WTC11 (cell line): ENCODE measurements at regions not wholly inside any gene's neighbourhood (a gene's known extent, or its start where the extent isn't known, plus 50 kb on each side); places are given as distances from the start of the nearest gene placed in this dataset.

Experiments used
- FOXJ3 ChIP-seq: sonication (generic); formaldehyde crosslinking; IDR thresholded peaks from 2 replicates; pipeline ENCODE4 v1.9.0; 2021; ENCODE audit warnings: missing genetic modification reagents, mild to moderate bottlenecking, borderline replicate concordance
- GTF2I ChIP-seq: fragments of 250-450 bp; sonication (Bioruptor Pico); conservative IDR thresholded peaks from 2 replicates; pipeline ENCODE4 v1.4.0; 2021; ENCODE audit warnings: mild to moderate bottlenecking
- JUN ChIP-seq: sonication (generic); formaldehyde crosslinking; IDR thresholded peaks from 2 replicates; pipeline ENCODE4 v1.8.0; 2023; ENCODE audit warnings: mild to moderate bottlenecking, missing genetic modification reagents
- NR3C1 ChIP-seq: sonication (generic); formaldehyde crosslinking; conservative IDR thresholded peaks from 2 replicates; pipeline ENCODE4 v1.8.1; 2023; ENCODE audit warnings: low read depth, mild to moderate bottlenecking, missing genetic modification reagents
- RELA ChIP-seq: sonication (generic); formaldehyde crosslinking; IDR thresholded peaks from 2 replicates; pipeline ENCODE4 v1.8.1; 2022; ENCODE audit warnings: missing genetic modification reagents, mild to moderate bottlenecking, borderline replicate concordance
- SP1 ChIP-seq: sonication (generic); formaldehyde crosslinking; conservative IDR thresholded peaks from 2 replicates; pipeline ENCODE4 v1.8.1; 2022; ENCODE audit warnings: missing genetic modification reagents
- ZNF219 ChIP-seq: sonication (generic); formaldehyde crosslinking; IDR thresholded peaks from 2 replicates; pipeline ENCODE4 v1.8.0; 2023; ENCODE audit warnings: missing genetic modification reagents, mild to moderate bottlenecking, borderline replicate concordance
- ZNF396 ChIP-seq: fragments of 250-450 bp; sonication (Bioruptor Pico); IDR thresholded peaks from 2 replicates; pipeline ENCODE4 v1.8.0; 2021; ENCODE audit warnings: mild to moderate bottlenecking, moderate library complexity, borderline replicate concordance
- TF ChIP-seq, protein P1 (sequence below): fragments of 200-600 bp; IDR thresholded peaks from 2 replicates; pipeline ENCODE4 v1.8.0; 2022; ENCODE audit warnings: antibody characterized with exemption
- TF ChIP-seq, protein P2 (sequence below): sonication (generic); formaldehyde crosslinking; IDR thresholded peaks from 2 replicates; pipeline ENCODE4 v1.8.0; 2023; ENCODE audit warnings: mild to moderate bottlenecking, missing genetic modification reagents
- TF ChIP-seq, protein P3 (sequence below): sonication (generic); formaldehyde crosslinking; IDR thresholded peaks from 2 replicates; pipeline ENCODE4 v1.8.0; 2022; ENCODE audit warnings: mild to moderate bottlenecking, missing genetic modification reagents
- TF ChIP-seq, protein P4 (sequence below): sonication (generic); formaldehyde crosslinking; IDR thresholded peaks from 2 replicates; pipeline ENCODE4 v1.8.1; 2022; ENCODE audit warnings: missing genetic modification reagents, borderline replicate concordance

DNA sequence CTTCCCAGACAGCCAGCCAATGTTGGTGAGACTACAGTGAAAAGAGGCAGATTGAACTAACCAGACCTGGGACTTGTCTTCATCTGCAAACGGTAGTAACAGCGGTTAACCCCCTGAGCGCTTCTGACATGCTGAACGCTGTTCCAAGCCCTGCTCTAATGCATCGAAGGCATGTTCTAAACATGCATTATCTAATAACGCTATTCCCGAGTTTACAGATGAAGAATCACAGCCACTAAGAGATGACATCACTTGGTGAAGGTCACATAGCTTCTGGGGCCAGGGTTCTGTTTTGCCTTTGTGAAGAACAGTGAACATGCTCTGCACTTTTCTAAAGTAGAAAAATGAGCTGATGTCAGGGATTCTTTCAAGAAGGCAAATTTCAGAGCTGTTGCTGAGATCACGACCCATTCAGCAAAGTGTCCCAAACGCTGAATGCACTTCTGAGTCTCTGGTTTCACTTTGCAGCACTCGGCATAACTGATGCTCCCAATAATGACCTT is 56.0 kb downstream of the FOS start:
- TF ChIP-seq, protein P1, sequence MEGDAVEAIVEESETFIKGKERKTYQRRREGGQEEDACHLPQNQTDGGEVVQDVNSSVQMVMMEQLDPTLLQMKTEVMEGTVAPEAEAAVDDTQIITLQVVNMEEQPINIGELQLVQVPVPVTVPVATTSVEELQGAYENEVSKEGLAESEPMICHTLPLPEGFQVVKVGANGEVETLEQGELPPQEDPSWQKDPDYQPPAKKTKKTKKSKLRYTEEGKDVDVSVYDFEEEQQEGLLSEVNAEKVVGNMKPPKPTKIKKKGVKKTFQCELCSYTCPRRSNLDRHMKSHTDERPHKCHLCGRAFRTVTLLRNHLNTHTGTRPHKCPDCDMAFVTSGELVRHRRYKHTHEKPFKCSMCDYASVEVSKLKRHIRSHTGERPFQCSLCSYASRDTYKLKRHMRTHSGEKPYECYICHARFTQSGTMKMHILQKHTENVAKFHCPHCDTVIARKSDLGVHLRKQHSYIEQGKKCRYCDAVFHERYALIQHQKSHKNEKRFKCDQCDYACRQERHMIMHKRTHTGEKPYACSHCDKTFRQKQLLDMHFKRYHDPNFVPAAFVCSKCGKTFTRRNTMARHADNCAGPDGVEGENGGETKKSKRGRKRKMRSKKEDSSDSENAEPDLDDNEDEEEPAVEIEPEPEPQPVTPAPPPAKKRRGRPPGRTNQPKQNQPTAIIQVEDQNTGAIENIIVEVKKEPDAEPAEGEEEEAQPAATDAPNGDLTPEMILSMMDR, result no peak
- TF ChIP-seq ZNF396 (CRISPR knock-in tag) (no peak), JUN (CRISPR knock-in tag) (no peak), SP1 (no peak), RELA (CRISPR knock-in tag) (no peak), NR3C1 (CRISPR knock-in tag) (no peak), FOXJ3 (CRISPR knock-in tag) (no peak), ZNF219 (CRISPR knock-in tag) (no peak), GTF2I (no peak)
- TF ChIP-seq, protein P2, sequence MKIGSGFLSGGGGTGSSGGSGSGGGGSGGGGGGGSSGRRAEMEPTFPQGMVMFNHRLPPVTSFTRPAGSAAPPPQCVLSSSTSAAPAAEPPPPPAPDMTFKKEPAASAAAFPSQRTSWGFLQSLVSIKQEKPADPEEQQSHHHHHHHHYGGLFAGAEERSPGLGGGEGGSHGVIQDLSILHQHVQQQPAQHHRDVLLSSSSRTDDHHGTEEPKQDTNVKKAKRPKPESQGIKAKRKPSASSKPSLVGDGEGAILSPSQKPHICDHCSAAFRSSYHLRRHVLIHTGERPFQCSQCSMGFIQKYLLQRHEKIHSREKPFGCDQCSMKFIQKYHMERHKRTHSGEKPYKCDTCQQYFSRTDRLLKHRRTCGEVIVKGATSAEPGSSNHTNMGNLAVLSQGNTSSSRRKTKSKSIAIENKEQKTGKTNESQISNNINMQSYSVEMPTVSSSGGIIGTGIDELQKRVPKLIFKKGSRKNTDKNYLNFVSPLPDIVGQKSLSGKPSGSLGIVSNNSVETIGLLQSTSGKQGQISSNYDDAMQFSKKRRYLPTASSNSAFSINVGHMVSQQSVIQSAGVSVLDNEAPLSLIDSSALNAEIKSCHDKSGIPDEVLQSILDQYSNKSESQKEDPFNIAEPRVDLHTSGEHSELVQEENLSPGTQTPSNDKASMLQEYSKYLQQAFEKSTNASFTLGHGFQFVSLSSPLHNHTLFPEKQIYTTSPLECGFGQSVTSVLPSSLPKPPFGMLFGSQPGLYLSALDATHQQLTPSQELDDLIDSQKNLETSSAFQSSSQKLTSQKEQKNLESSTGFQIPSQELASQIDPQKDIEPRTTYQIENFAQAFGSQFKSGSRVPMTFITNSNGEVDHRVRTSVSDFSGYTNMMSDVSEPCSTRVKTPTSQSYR (CRISPR knock-in tag), result no peak
- TF ChIP-seq, protein P3, sequence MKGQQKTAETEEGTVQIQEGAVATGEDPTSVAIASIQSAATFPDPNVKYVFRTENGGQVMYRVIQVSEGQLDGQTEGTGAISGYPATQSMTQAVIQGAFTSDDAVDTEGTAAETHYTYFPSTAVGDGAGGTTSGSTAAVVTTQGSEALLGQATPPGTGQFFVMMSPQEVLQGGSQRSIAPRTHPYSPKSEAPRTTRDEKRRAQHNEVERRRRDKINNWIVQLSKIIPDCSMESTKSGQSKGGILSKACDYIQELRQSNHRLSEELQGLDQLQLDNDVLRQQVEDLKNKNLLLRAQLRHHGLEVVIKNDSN (CRISPR knock-in tag), result no peak
- TF ChIP-seq, protein P4, sequence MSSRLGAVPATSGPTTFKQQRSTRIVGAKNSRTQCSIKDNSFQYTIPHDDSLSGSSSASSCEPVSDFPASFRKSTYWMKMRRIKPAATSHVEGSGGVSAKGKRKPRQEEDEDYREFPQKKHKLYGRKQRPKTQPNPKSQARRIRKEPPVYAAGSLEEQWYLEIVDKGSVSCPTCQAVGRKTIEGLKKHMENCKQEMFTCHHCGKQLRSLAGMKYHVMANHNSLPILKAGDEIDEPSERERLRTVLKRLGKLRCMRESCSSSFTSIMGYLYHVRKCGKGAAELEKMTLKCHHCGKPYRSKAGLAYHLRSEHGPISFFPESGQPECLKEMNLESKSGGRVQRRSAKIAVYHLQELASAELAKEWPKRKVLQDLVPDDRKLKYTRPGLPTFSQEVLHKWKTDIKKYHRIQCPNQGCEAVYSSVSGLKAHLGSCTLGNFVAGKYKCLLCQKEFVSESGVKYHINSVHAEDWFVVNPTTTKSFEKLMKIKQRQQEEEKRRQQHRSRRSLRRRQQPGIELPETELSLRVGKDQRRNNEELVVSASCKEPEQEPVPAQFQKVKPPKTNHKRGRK (CRISPR knock-in tag), result no peak
